ENCODE measurements at regions not wholly inside any gene's neighbourhood (a gene's known extent, or its start where the extent isn't known, plus 50 kb on each side); places are given as distances from the start of the nearest gene placed in this dataset.

DNA sequence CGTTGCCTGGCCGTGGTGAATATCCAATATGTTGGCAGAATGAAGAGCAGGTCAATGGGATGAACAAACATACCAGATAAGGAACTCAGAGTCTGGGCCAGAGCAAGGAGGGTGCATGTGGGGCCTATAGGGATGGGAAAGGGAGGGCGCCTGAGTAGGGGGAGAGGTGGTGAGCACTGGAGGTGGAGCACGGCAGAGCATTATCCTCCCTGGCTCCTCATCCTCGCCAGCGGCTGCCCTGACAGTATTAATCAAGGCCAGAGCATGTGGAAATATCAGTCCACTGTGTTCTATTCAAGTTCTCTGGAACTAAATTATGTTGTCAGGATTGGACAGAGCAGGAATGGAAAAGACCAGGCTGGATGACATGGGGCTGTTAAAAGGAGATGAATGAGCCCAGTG is 254.8 kb upstream of the ZMIZ1 start:
- no peak for DNase-seq

DNA sequence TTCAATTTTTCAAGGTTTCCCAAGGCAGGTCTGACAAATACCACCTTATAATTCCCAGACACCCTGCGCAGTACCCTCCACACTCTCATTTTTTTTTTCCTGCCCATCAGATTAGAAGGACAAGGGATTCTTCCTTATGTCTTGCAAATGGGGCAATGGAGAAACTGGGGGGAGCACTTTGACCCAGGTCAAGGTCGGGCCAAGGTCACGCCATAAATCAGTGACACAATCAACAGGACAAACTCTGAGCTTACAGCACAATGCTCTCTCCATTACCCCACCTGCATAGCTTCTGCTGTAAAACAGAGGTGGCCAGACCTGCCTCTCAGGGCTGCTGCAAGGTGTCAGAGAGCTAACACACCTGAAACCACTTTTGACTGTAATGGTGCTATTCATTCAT is 254.4 kb upstream of the ZMIZ1 start:
- no peak for DNase-seq

DNA sequence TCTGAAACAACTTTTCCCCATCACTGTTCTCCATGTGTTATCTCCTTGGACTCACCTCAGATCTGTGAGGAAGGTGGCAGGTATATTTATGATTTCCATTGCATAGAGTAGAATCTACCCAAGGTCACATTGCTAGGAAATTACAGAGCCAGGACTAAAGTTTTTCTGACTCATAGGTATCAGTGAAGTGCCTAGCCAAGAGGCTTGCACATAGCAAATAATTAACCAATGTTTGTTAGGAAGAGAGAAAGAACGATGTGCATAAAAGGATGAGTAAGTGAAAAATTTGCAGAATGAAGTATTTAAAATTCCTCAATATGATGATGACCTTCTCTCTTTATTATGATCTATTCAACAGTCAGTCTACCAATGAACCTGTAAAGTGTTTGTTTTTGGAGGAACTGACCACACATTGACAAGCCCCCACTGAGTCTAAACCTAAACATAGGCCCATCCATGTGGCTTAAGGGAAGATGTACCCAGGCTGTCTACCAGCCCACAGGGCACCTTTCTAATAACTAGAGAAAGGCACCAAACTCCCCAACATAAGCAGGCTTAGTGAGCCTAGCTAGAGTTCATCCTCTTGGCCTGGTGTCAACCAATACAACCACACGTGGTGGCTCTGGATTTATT is 252.9 kb upstream of the ZMIZ1 start:
- no peak for DNase-seq

- no peak for DNase-seq
Measured at GRCh38 chr10:78817361-78817760, 251.4 kb upstream of the ZMIZ1 start.

DNA sequence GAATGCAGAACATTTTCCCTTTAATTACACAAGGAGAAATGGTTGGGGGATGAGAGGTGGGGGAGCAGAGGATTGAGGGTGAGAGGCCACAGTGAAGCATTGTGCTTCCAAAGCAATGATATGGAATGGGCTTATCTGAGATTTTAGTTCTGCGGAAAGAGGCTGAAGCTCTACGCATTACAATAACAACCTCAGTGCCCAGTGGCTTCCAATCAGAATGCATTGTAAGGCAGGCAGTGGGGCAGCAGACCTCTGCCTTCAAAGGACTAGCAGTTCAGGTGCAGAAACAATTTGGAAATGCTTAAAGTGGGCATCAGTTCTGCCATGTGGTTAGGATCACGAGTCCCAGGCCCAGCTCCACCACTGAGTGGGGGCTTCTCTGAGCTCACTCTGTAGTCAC is 251.0 kb upstream of the ZMIZ1 start:
- DNase-seq = no peak

GRCh38 chr10:78819361-78820006 is 249.3 kb upstream of the ZMIZ1 start:
- DNase-seq = no peak

DNA sequence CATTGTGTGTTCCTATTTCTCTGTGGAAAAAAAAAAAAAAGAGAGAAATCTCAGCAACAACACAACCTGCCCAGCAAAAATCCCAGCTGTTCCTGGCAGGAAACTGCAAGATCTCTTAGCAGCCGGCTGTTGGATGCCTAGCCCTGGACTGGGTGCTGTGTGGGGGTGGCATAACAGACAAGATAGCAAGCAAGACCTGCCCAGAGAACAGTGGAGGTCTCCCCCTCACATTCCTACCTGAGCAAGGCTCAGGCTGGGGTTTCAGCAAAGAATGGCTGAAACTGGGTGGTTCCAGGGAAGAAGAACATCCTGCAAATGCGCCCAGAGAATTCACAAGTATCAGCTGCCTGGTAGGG is 248.8 kb upstream of the ZMIZ1 start:
- DNase-seq = no peak

DNA sequence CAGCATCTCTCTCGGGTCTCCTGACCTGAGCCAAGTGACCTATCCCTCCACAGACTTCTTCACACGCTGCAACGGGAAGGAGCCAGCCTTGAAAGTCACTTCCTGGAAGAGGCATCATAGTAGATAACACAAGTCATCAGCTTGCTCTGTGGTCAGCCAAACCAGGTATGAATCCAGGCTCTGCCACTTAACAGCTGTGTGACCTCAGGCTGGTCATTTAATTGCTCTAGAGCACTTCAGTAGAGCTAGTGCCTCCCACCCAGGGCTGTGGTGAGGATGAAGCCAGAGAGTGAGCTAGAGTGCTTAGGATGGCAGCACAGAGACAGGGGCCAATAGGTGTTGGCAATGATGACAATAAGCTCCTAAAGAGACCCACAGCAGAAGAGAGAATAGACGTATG is 247.7 kb upstream of the ZMIZ1 start:
- DNase-seq = no peak

GRCh38 chr10:78828647-78829539 is 239.9 kb upstream of the ZMIZ1 start:
- DNase-seq = no peak

DNA sequence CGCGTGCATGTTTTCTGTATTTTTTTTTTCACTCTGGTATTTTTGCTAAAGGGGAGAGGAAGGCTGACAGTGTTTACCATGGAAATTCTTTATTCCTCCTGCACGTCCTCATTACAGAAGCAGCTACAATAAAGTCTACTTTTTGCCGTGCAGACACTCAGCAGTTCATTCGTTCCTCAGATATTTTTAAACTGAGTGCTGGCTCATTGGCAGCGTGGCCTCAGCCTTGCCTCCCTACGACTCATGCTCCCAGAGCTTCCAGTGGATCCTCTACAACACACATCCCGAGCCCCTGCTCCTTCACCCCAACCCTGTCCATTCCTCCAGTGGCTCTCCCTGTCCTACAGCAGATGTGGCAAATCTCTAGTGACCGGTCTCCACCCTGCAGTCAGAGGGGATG is 239.2 kb upstream of the ZMIZ1 start:
- no peak for DNase-seq

- DNase-seq = no peak
Measured at GRCh38 chr10:78830062-78830975, 238.4 kb upstream of the ZMIZ1 start.

GRCh38 chr10:78830976-78831375 is 237.8 kb upstream of the ZMIZ1 start:
- no peak for DNase-seq

DNA sequence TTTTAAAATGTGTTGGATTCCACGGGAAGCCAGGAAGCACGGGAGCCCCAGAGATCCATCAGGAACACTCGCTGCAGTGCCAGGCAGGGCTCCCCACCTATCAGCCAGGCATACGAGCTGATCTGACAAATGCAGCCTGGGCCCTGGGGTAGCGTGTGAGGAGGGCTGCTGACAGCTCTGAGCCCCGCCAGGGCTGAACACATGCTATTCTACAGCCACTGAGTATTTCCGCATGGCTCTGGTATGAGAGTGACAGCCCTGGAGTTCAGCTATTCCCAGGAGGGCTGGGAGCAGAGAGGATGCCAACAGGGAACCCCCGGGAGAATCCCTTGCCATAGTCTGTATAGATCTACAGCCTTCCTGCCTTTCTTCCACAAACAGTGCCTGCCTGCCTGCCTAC is 237.3 kb upstream of the ZMIZ1 start:
- no peak for DNase-seq

- DNase-seq = no peak
Measured at GRCh38 chr10:78832281-78832680, 236.5 kb upstream of the ZMIZ1 start.

- no peak for DNase-seq
Measured at GRCh38 chr10:78838141-78838657, 230.6 kb upstream of the ZMIZ1 start.

- DNase-seq = no peak
Measured at GRCh38 chr10:78843495-78843894, 225.3 kb upstream of the ZMIZ1 start.

- DNase-seq = no peak
Measured at GRCh38 chr10:78844960-78845607, 223.7 kb upstream of the ZMIZ1 start.

DNA sequence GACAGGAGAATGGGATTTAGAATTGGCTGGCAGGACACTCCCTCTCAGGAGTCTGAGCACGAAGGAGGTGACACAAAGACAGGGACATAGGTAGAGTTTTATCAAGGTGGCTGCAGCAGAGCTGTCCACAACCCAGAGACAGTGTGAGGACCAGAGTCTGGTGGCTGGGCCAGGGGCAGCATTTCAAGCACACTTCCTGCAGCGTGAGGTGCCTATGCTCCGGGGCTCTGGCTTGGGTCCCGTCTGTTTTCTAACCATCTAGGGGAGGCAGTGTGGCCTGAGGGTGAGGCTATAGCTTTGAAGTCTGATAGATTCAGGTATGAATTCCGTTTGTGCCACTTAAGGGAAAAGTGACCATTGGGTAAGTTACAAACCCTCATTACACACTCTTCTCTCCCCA is 222.7 kb upstream of the ZMIZ1 start:
- DNase-seq = no peak

DNA sequence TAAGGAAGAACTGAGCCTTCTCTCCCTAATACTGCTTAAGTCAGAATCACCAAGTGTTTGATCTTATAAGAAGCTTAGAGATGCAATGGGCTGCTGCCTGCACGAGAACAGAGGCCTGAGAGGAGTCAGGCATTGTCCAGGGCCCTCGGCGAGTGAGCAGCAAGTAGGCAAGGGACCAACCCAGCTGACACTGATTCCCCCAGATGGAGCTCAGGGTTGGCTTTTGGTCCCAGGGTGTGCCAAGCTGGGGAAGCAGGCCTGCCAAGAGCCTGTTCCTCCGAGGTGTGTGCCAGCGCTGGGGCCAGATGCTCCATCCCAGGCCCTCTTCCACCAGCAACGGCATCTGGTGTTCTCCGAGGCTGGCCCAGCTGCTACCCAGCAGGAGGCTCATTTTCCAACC is 222.0 kb upstream of the ZMIZ1 start:
- DNase-seq = no peak

GRCh38 chr10:78847485-78847884 is 221.3 kb upstream of the ZMIZ1 start:
- no peak for DNase-seq

DNA sequence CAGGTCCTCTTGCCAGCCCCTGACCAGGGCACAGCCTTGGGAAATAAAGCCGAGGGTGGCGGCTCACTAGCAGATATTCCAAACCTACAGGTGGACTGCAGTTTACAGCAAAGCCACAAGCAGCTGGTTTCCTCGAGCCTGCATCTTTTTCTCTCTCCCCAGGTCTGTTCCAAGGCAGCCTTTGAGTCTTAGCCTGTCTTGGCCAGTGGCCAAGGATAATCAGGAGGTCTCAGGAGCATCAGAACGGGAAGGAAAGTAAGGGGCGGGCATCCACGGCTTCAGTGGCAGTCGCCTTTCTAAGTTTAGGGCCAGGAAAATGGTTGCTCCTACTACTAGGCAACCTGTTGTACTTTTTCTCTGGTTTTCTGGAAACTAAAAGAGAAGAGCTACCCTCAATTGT is 219.7 kb upstream of the ZMIZ1 start:
- DNase-seq = no peak

DNA sequence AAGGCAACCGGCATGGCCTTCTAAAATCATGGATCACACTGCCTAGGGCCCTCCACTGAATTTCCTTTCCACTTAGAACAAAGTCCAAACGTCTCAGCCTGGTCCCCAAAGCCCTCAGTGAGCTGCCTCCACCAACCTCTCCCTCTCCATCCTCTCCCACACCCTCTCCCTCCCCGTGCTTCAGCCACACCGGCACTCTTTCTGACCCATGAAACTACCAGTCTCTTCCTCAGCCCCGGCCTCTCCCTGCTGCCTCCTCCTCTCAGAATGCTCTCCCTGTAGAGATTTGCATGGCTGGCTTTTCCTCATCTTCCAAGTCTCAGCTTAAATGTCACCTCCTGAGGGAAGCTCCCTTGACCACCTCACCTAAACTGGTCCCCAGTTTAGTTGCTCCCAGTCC is 219.0 kb upstream of the ZMIZ1 start:
- no peak for DNase-seq
